GM12875 (cell line): ENCODE measurements at regions not wholly inside any gene's neighbourhood (a gene's known extent, or its start where the extent isn't known, plus 50 kb on each side); places are given as distances from the start of the nearest gene placed in this dataset.

Experiments used
- H3K4me3 ChIP-seq: one replicate; pipeline ENCODE4 v1.5.1; 2011; ENCODE audit warnings: low read depth, low read length, control low read depth
- TF ChIP-seq, protein P1 (sequence below): IDR thresholded peaks from 2 replicates; pipeline ENCODE4 v1.5.1; 2011; ENCODE audit warnings: low read depth, mild to moderate bottlenecking, control low read depth, inconsistent platforms, low read length, moderate library complexity, borderline replicate concordance; ENCODE audit not compliant: insufficient read depth

DNA sequence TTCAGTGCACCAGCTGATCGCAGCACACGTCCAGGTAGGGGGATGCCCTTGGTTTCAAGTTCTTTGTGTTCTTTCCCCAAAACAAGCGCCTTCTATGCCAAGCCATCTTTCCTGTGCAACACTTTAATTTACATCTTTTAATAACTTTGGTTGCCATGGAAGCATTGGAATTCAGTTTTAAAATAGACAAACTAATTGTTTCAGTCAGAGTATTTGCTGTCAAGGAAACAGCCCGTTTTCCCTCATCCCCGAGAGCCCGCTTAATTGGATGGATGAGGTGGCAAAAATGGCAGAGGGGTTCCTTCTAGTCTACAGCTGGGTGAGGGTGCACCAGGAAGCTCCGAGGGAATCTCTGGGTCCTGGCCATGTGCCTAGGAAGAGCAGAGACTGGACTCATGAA is 793.7 kb upstream of the EEF2KMT start:
- H3K4me3 ChIP-seq: no peak overlapping the region
- TF ChIP-seq, protein P1, sequence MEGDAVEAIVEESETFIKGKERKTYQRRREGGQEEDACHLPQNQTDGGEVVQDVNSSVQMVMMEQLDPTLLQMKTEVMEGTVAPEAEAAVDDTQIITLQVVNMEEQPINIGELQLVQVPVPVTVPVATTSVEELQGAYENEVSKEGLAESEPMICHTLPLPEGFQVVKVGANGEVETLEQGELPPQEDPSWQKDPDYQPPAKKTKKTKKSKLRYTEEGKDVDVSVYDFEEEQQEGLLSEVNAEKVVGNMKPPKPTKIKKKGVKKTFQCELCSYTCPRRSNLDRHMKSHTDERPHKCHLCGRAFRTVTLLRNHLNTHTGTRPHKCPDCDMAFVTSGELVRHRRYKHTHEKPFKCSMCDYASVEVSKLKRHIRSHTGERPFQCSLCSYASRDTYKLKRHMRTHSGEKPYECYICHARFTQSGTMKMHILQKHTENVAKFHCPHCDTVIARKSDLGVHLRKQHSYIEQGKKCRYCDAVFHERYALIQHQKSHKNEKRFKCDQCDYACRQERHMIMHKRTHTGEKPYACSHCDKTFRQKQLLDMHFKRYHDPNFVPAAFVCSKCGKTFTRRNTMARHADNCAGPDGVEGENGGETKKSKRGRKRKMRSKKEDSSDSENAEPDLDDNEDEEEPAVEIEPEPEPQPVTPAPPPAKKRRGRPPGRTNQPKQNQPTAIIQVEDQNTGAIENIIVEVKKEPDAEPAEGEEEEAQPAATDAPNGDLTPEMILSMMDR: no peak

DNA sequence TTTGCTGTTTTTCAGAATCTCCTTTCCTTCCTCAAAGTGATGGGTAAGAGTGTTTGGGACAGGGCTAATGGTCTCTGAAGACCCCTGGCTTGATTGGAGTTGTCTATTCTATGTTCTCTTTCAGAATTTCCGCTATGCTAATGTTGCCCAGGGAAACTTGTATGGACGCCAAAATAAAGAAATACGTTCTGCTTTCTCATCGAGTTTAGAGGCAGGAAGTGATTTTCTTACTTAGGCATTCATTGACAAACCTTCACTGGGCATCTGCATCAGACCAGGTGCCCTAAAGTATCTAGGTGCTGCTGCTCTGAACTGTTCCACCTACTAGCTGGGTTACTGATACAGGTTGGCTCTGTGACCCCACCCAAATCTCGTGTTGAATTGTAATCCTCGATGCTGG is 787.9 kb upstream of the EEF2KMT start:
- TF ChIP-seq, protein P1: no peak
- no peak overlapping the region for H3K4me3 ChIP-seq

GRCh38 chr16:5884996-5885395 is 787.4 kb upstream of the EEF2KMT start:
- TF ChIP-seq, protein P1: no peak
- H3K4me3 ChIP-seq: no peak overlapping the region

- no peak overlapping the region for H3K4me3 ChIP-seq
- TF ChIP-seq, protein P1: no peak
These were observed 786.7 kb upstream of the EEF2KMT start for GRCh38 chr16:5884339-5884738.

- H3K4me3 ChIP-seq: no peak overlapping the region
- TF ChIP-seq, protein P1: no peak
These were observed 784.6 kb upstream of the EEF2KMT start for GRCh38 chr16:5882087-5882640.

- no peak overlapping the region for H3K4me3 ChIP-seq
These were observed 777.8 kb upstream of the EEF2KMT start for GRCh38 chr16:5875416-5875815.

DNA sequence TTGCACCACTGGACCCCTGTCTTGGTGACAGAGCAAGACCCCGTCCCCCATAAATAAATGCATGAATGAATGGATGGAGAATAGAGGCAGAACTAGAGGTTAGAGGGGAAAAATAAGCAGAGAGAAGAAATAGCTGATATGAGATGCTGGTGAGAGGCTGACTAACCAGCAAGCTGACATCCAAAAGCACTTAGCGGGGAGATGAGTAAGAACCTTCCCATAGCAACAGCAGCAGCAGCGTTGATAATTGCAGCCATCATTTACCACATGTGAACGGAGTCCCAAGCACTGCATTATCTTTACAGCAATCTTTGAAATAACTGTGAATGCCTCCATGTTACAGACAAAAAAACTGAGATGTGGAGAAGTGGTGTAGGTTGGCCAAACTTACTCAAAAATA is 777.3 kb upstream of the EEF2KMT start:
- TF ChIP-seq, protein P1: no peak
- no peak overlapping the region for H3K4me3 ChIP-seq

More at GRCh38 chr16:5875416-5875815, 777.8 kb upstream of the EEF2KMT start:
- TF ChIP-seq, protein P1: no peak
